T-cell (primary cell): ENCODE measurements at regions not wholly inside any gene's neighbourhood (a gene's known extent, or its start where the extent isn't known, plus 50 kb on each side); places are given as distances from the start of the nearest gene placed in this dataset.

Experiments
- ATAC-seq, 4 experiments: fragments of 200-7000 bp in 3 of 4; fragments of 150-1000 bp in 1 of 4; cut with Tn5 transposase; replicated peaks in 1 of 4; 1 replicate in 3 of 4; 2 replicates in 1 of 4; pipeline ENCODE4 v1.10.0; 2021; ENCODE audit warnings: moderate library complexity in 3 of 4, mild to moderate bottlenecking in 2 of 4, moderate number of reproducible peaks in 1 of 4
- CTCF ChIA-PET, 2 donors: fragments of 300-600 bp; sonication (Branson Sonifier 250); formaldehyde crosslinking; loops; one replicate each; lab custom pipeline; 2022; ENCODE audit warnings: antibody characterized with exemption in 2 of 2; lab: Charles Lee
- POLR2A ChIA-PET, 2 donors: fragments of 300-600 bp; sonication (Branson Sonifier 250); formaldehyde crosslinking; loops; one replicate each; lab custom pipeline; 2022; ENCODE audit warnings: antibody characterized with exemption in 2 of 2; lab: Charles Lee
- DNase-seq, 35 experiments: peaks; one replicate each; pipeline versions ENCODE4 v3.0.0 to v3.0.0-alpha.2; 2013 to 2023
- H3K27ac ChIP-seq: one replicate; pipeline ENCODE4 v1.5.1; 2013; ENCODE audit warnings: low read length
- H3K27me3 ChIP-seq, 2 experiments: replicated peaks in 1 of 2; 1 replicate in 1 of 2; 2 replicates in 1 of 2; pipeline versions ENCODE4 v1.6.1 to v1.7.0; 2013; ENCODE audit warnings: low read length in 1 of 2, mixed read lengths in 1 of 2; ENCODE audit not compliant: control insufficient read depth in 2 of 2, insufficient read depth in 2 of 2; ENCODE audit errors: extremely low read depth in 1 of 2
- H3K36me3 ChIP-seq, 2 donors: 1 replicate in 1 of 2; 2 replicates in 1 of 2; pipeline versions ENCODE4 v1.6.1 to v1.7.0; 2013; ENCODE audit warnings: low read length in 1 of 2; ENCODE audit not compliant: control insufficient read depth in 2 of 2, insufficient read depth in 1 of 2; ENCODE audit errors: extremely low read depth in 1 of 2
- H3K4me1 ChIP-seq, 2 experiments: 1 replicate in 1 of 2; 2 replicates in 1 of 2; pipeline versions ENCODE4 v1.6.1 to v1.7.0; 2013; ENCODE audit warnings: low read length in 2 of 2, mixed read lengths in 1 of 2; ENCODE audit not compliant: insufficient read depth in 2 of 2, control insufficient read depth in 1 of 2; ENCODE audit errors: extremely low read depth in 1 of 2
- H3K4me3 ChIP-seq, 2 donors: 1 replicate in 1 of 2; 2 replicates in 1 of 2; pipeline versions ENCODE4 v1.5.1 to v1.7.0; 2013; ENCODE audit warnings: mild to moderate bottlenecking in 2 of 2, low read length in 1 of 2, moderate library complexity in 1 of 2; ENCODE audit not compliant: control insufficient read depth in 1 of 2; ENCODE audit errors: extremely low read depth in 1 of 2
- H3K9me3 ChIP-seq: 2 replicates; pipeline ENCODE4 v1.7.0; 2013
- H3K27ac Mint-ChIP-seq, 2 donors: one replicate each; pipeline ENCODE4 v1.8.0; 2020 to 2021; ENCODE audit warnings: mild to moderate bottlenecking in 2 of 2, mixed read lengths in 2 of 2
- H3K27me3 Mint-ChIP-seq, 2 donors: one replicate each; pipeline ENCODE4 v1.8.0; 2021 to 2022; ENCODE audit warnings: mixed read lengths in 2 of 2
- H3K36me3 Mint-ChIP-seq: one replicate; pipeline ENCODE4 v1.8.0; 2021; ENCODE audit warnings: mixed read lengths
- H3K4me1 Mint-ChIP-seq, 3 donors: one replicate each; pipeline ENCODE4 v1.8.0; 2020 to 2022; ENCODE audit warnings: mixed read lengths in 3 of 3, mild to moderate bottlenecking in 1 of 3
- H3K4me3 Mint-ChIP-seq, 3 donors: one replicate each; pipeline ENCODE4 v1.8.0; 2020 to 2022; ENCODE audit warnings: mild to moderate bottlenecking in 3 of 3, mixed read lengths in 3 of 3, moderate library complexity in 3 of 3
- H3K9me3 Mint-ChIP-seq, 3 donors: one replicate each; pipeline ENCODE4 v1.8.0; 2020 to 2022; ENCODE audit warnings: mixed read lengths in 3 of 3
- WGBS: methylation state at CpG from one replicate; pipeline ENCODE4 v1.1.5; 2013; ENCODE audit warnings: missing lambda C conversion rate; ENCODE audit not compliant: insufficient coverage; 5-methylcytosine and 5-hydroxymethylcytosine counted together

DNA sequence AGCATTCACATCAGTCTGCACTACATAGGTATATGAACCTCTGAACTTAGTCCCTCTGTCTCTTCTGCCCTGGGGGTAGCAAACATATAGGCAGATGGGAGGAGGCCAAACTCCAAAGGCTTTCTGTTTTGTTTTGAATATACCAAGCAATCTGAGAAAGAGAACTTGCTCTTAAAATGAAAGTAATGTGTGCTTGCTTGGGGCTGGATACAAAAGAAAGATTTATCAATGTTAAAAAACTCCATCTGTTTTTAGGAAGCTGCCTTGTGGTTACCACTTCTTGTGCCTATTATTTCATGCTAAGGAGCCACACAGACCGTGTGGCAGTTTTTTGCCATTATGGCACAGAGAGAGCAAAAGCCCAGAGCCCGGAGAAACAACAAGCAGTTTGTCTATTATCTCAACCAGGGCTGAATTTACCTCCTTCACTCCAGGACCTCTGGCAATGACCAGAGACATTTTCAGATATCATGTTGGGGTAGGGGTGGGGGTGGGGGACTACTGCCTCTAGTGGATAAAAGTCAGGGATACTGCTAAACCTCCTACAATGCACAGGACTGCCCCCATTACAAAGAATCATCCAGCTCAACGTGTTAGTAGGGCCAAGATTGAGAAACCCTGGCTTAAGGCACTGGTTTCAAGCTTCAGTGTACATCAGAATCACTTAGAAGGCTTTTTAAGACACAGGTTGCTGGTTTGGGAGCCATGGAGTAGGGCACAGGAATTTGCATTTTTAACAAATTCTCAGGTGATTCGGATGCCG lies 124.2 kb downstream of the APIP start:
- Mint-ChIP-seq H3K4me1 (peaks cover 1 to 17% (median 3%) of the 10 kb centered on the region in 3 donors), H3K27ac (no peak overlapping the region), H3K27me3 (peaks cover 10 to 12% of the 10 kb centered on the region in 2 donors), H3K36me3 (peaks cover 5% of the 10 kb centered on the region), H3K9me3 (peaks cover 4 to 6% (median 4%) of the 10 kb centered on the region in 3 donors), H3K4me3 (peak overlapping the region in 1 of 3 donors; percentile 44)
- ChIA-PET POLR2A (no interaction called here), CTCF (no interaction called here)
- no peak overlapping the region for H3K27ac ChIP-seq
- DNase-seq: no peak
- ATAC-seq: peak in 1 of 4 experiments; percentile 66
- H3K9me3 ChIP-seq: no peaks in the 10 kb centered on the region
- peaks cover 0 to 3% of the 10 kb centered on the region in 2 experiments for H3K27me3 ChIP-seq
- 63% methylated on average over 3 of the region's 5 CpGs for WGBS
- no peak overlapping the region for H3K4me3 ChIP-seq
- H3K4me1 ChIP-seq: no peaks in the 10 kb centered on the region
- no peaks in the 10 kb centered on the region for H3K36me3 ChIP-seq

DNA sequence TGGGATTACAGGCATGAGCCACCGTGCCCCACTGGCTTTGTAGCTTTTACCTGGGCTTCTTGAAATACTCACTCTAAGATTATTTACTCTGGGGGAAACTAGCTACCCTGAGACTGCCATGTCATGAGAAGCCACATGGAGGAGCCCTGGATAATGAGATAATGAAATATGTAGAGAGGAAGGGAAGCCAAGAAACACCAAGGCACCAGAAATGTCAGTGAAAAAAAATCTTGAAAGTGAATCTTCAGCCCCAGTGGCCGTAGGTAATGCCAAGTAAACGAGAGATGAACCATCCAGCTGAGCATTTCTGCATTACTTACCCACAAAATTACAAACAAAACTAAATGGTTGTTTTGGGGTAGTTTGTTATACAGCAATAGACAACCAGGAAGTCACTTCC lies 125.6 kb downstream of the APIP start:
- DNase-seq: no peak
- whole genome bisulfite sequencing: no CpG with 5 or more reads among the region's 3 CpGs
- no peaks in the 10 kb centered on the region for H3K9me3 ChIP-seq
- H3K4me1 Mint-ChIP-seq: peaks cover 1 to 17% (median 3%) of the 10 kb centered on the region in 3 donors
- ATAC-seq: no peak
- H3K4me3 ChIP-seq: no peak overlapping the region
- H3K27me3 ChIP-seq: peaks cover 0 to 3% of the 10 kb centered on the region in 2 experiments
- peaks cover 5% of the 10 kb centered on the region for H3K36me3 Mint-ChIP-seq
- H3K27me3 Mint-ChIP-seq: peaks cover 10% of the 10 kb centered on the region in 2 donors
- H3K9me3 Mint-ChIP-seq: peaks cover 4 to 6% (median 4%) of the 10 kb centered on the region in 3 donors
- H3K4me3 Mint-ChIP-seq: no peak overlapping the region
- ChIA-PET POLR2A (interaction anchor here in 1 of 2 donors (0.7 kb wide), 1 partner anchor 172 kb away, joined by 3 read pairs; no protein-coding TSS in a partner anchor), CTCF (interaction anchor here in 1 of 2 donors (0.6 kb wide), 1 partner anchor 545 kb away, joined by 3 read pairs; no protein-coding TSS in a partner anchor)
- H3K4me1 ChIP-seq: no peaks in the 10 kb centered on the region
- H3K36me3 ChIP-seq: no peaks in the 10 kb centered on the region
- no peak overlapping the region for H3K27ac ChIP-seq
- no peak overlapping the region for H3K27ac Mint-ChIP-seq

DNA sequence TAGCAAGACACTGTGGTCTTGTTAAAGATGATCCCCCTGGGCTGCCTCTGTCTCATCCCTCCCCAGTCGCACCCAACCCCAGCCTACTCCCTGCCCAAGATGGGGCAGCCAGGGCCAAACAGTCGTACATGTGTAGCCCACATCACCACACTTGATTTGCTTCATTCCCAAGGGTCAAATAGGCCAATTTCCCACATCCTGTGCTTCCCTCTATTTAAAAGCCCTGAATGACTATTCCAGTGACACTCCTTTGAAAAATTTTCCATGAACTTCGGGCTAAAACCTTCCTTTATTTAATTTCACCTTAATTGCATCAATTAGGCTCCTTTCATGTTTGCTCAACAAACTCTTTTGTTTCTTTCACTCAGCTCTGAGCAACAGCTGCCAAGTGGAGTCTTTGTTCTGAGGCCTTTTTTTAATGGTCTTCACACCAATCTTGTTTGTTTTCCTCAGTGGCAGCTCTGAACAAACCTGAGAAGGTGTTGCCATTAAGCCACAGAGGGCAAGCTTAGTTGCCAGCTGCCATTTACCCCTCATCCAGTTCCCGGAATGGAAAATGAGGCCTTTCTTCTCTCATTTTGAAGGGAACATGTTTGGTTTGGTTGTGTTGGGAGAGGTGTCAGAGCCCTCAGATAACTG lies 126.9 kb downstream of the APIP start:
- Histone ChIP-seq H3K27me3 (peaks cover 0 to 3% of the 10 kb centered on the region in 2 experiments), H3K4me3 (no peak overlapping the region), H3K36me3 (no peaks in the 10 kb centered on the region), H3K27ac (no peak overlapping the region), H3K4me1 (no peaks in the 10 kb centered on the region), H3K9me3 (no peaks in the 10 kb centered on the region)
- DNase-seq: no peak
- peaks cover 1 to 17% (median 3%) of the 10 kb centered on the region in 3 donors for H3K4me1 Mint-ChIP-seq
- 70% methylated on average over 3 of the region's 4 CpGs for WGBS
- H3K9me3 Mint-ChIP-seq: peaks cover 4 to 6% (median 4%) of the 10 kb centered on the region in 3 donors
- POLR2A ChIA-PET: no interaction called here
- H3K4me3 Mint-ChIP-seq: no peak overlapping the region
- no peak for ATAC-seq
- H3K27me3 Mint-ChIP-seq: peaks cover 10 to 11% of the 10 kb centered on the region in 2 donors
- CTCF ChIA-PET: no interaction called here
- peaks cover 5% of the 10 kb centered on the region for H3K36me3 Mint-ChIP-seq
- no peak overlapping the region for H3K27ac Mint-ChIP-seq

DNA sequence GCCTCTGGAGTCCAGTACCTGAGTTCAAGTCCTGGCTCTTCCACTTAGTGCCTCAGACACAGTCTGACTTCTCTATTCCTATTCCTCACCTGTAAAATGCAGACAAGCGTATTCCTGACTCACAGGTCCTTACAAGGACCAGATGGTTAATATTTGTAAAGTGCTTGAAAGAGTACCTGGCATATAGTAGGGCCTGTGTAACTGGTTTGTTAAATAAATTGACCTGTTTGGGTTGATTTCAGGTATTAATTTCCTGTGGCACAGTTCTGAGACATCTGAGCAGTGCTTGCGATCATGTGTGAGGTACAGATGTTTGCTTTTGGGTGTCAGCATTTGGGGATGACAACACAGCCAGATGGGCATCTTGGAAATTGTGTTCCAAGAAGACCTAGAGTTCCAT lies 127.5 kb downstream of the APIP start:
- Histone ChIP-seq H3K27me3 (peaks cover 0 to 5% of the 10 kb centered on the region in 2 experiments), H3K36me3 (no peaks in the 10 kb centered on the region), H3K27ac (no peak overlapping the region), H3K4me1 (no peaks in the 10 kb centered on the region), H3K4me3 (no peak overlapping the region), H3K9me3 (no peaks in the 10 kb centered on the region)
- ChIA-PET POLR2A (no interaction called here), CTCF (no interaction called here)
- peaks cover 15 to 16% of the 10 kb centered on the region in 2 donors for H3K27me3 Mint-ChIP-seq
- H3K36me3 Mint-ChIP-seq: peaks cover 5% of the 10 kb centered on the region
- peaks cover 1 to 17% (median 3%) of the 10 kb centered on the region in 3 donors for H3K4me1 Mint-ChIP-seq
- no peak overlapping the region for H3K4me3 Mint-ChIP-seq
- H3K27ac Mint-ChIP-seq: no peak overlapping the region
- DNase-seq (no peak), ATAC-seq (no peak)
- peaks cover 4 to 6% (median 4%) of the 10 kb centered on the region in 3 donors for H3K9me3 Mint-ChIP-seq
- WGBS: no CpG with 5 or more reads among the region's 2 CpGs

DNA sequence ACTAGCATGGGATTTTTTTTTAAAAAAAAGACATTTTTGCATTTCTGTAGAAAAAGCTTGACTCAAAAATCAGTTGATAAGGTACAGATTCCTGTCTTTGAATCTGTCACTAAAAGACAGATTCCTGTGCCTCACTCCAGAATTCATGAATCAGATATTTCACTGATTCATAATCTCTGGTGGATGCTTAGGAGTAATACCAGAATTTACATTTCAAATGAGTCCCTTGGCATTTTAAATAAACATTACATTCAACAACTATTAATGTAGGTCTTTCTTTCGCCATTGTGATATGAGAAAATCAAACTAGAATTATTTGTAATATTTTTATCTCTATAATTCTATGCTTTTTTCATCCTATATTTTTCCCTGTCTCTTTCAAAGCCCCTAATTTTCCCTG lies 128.3 kb downstream of the APIP start:
- Histone ChIP-seq H3K9me3 (no peaks in the 10 kb centered on the region), H3K36me3 (no peaks in the 10 kb centered on the region), H3K4me1 (no peaks in the 10 kb centered on the region), H3K27ac (no peak overlapping the region), H3K27me3 (peaks cover 0 to 5% of the 10 kb centered on the region in 2 experiments), H3K4me3 (no peak overlapping the region)
- peaks cover 1 to 17% (median 3%) of the 10 kb centered on the region in 3 donors for H3K4me1 Mint-ChIP-seq
- H3K4me3 Mint-ChIP-seq: no peak overlapping the region
- ChIA-PET CTCF (interaction anchor here in 1 of 2 donors (0.6 kb wide), 1 partner anchor 45 kb away, joined by 3 read pairs; no protein-coding TSS in a partner anchor), POLR2A (no interaction called here)
- DNase-seq (no peak), ATAC-seq (no peak)
- no peak overlapping the region for H3K27ac Mint-ChIP-seq
- peaks cover 5% of the 10 kb centered on the region for H3K36me3 Mint-ChIP-seq
- H3K27me3 Mint-ChIP-seq: peaks cover 18 to 21% of the 10 kb centered on the region in 2 donors
- WGBS: no CpG with 5 or more reads among the region's 1 CpG
- peaks cover 4 to 6% (median 4%) of the 10 kb centered on the region in 3 donors for H3K9me3 Mint-ChIP-seq

DNA sequence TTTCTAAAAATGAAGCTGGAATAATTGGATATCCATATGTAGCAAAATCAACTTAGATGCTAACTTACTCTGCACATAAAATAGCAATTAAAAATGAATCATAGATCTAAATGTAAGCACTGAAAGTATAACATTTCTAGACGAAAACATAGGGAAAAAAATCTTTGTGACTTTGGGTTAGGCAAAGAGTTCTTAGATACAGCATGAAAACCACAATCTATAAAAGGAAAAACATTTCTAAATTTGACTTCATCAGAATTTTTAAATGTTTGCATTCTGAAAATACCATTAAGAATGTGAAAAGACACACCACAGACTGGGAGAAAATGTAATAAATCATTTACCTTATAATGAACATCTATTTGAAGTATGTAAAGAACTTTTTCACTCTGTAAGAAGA lies 128.8 kb downstream of the APIP start:
- Mint-ChIP-seq H3K9me3 (peaks cover 4 to 6% (median 4%) of the 10 kb centered on the region in 3 donors), H3K27ac (no peak overlapping the region), H3K4me3 (no peak overlapping the region), H3K4me1 (peaks cover 1 to 17% (median 3%) of the 10 kb centered on the region in 3 donors), H3K36me3 (peaks cover 5% of the 10 kb centered on the region), H3K27me3 (peaks cover 20 to 22% of the 10 kb centered on the region in 2 donors)
- no peak overlapping the region for H3K4me3 ChIP-seq
- H3K4me1 ChIP-seq: no peaks in the 10 kb centered on the region
- H3K27me3 ChIP-seq: peaks cover 0 to 2% of the 10 kb centered on the region in 2 experiments
- no peaks in the 10 kb centered on the region for H3K36me3 ChIP-seq
- no peak for ATAC-seq
- ChIA-PET POLR2A (interaction anchor here in 1 of 2 donors (0.5 kb wide), 1 partner anchor 1368 kb away, joined by 7 read pairs; no protein-coding TSS in a partner anchor), CTCF (interaction anchor here in 1 of 2 donors (0.6 kb wide), 1 partner anchor 46 kb away, joined by 3 read pairs; no protein-coding TSS in a partner anchor)
- no CpG with 5 or more reads among the region's 1 CpG for WGBS
- no peak overlapping the region for H3K27ac ChIP-seq
- DNase-seq: no peak
- H3K9me3 ChIP-seq: no peaks in the 10 kb centered on the region
